SU-DHL-6 (cell line): ENCODE measurements at regions not wholly inside any gene's neighbourhood (a gene's known extent, or its start where the extent isn't known, plus 50 kb on each side); places are given as distances from the start of the nearest gene placed in this dataset.

Experiments
- CTCF ChIP-seq: fragments of 200-600 bp; sonication (generic); IDR thresholded peaks from one replicate; pipeline ENCODE4 v1.5.1; 2017; ENCODE audit warnings: antibody characterized with exemption, mild to moderate bottlenecking, low read length, moderate library complexity; ENCODE audit not compliant: insufficient read depth, poor library complexity, severe bottlenecking
- EZH2phosphoT487 ChIP-seq: fragments of 200-600 bp; sonication (generic), shearing (Covaris generic); conservative IDR thresholded peaks from 2 replicates; pipeline ENCODE4 v1.6.1; 2018; ENCODE audit warnings: mild to moderate bottlenecking, antibody characterized with exemption, low read length, moderate library complexity, mixed read lengths

DNA sequence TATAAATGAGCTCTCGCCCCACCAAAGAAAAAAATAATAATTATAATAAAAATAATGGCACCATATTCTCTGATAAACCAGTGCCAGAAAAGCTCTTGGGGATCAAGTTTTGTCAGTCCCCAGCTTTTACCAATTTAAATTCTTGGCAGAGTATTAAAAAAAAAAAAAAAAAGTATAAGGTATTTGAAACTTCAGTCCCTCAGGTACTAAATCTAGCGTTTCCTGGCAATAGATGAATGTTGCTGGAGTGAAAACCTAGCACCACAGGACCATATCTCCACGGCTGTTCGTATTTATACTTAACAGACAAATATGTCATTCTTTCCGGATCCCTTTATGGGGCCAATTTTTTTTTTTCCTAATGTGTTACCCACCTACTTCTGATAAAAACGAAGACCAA is 646.2 kb downstream of the CCDC171 start:
- TF ChIP-seq CTCF: no peak
- TF ChIP-seq EZH2phosphoT487: no peak
